DND-41 (cell line): ENCODE measurements at regions not wholly inside any gene's neighbourhood (a gene's known extent, or its start where the extent isn't known, plus 50 kb on each side); places are given as distances from the start of the nearest gene placed in this dataset.

Source experiments
- ATAC-seq: fragments of 200-7000 bp; cut with Tn5 transposase; 3 replicates; pipeline ENCODE4 v1.9.1; 2021; ENCODE audit warnings: low read depth; ENCODE audit not compliant: insufficient read depth
- DNase-seq: peaks from one replicate; pipeline ENCODE4 v3.0.0-alpha.2; 2020
- H2AFZ ChIP-seq: 2 replicates; pipeline ENCODE4 v1.6.0; 2012; ENCODE audit warnings: low read depth, low read length
- H3K27ac ChIP-seq: 2 replicates; pipeline ENCODE4 v1.5.1; 2012; ENCODE audit warnings: low read length, inconsistent platforms
- H3K27me3 ChIP-seq: fragments of 200-600 bp; sonication (generic); 2 replicates; pipeline ENCODE4 v1.6.0; 2012; ENCODE audit warnings: low read length, mild to moderate bottlenecking, inconsistent platforms; ENCODE audit not compliant: insufficient read depth, poor library complexity
- H3K36me3 ChIP-seq: 2 replicates; pipeline ENCODE4 v1.5.1; 2012; ENCODE audit warnings: low read length, inconsistent platforms; ENCODE audit not compliant: insufficient read depth
- H3K4me1 ChIP-seq: 2 replicates; pipeline ENCODE4 v1.5.1; 2012; ENCODE audit warnings: mild to moderate bottlenecking, low read length; ENCODE audit not compliant: insufficient read depth
- H3K4me2 ChIP-seq: 2 replicates; pipeline ENCODE4 v1.6.0; 2012; ENCODE audit warnings: mild to moderate bottlenecking, moderate library complexity, low read length, inconsistent platforms; ENCODE audit not compliant: insufficient read depth
- H3K4me3 ChIP-seq, 2 experiments: fragments of 200-600 bp in 1 of 2; shearing (Covaris generic) in 1 of 2; 2 replicates each; pipeline ENCODE4 v1.5.1; 2012 to 2016; ENCODE audit warnings: inconsistent platforms in 2 of 2, low read length in 2 of 2, mild to moderate bottlenecking in 2 of 2, low read depth in 1 of 2, moderate library complexity in 1 of 2
- H3K79me2 ChIP-seq: 2 replicates; pipeline ENCODE4 v1.6.0; 2012; ENCODE audit warnings: low read length, inconsistent platforms; ENCODE audit not compliant: insufficient read depth
- H3K9ac ChIP-seq: 2 replicates; pipeline ENCODE4 v1.6.0; 2012; ENCODE audit warnings: low read depth, mild to moderate bottlenecking, inconsistent platforms, low read length, moderate library complexity
- H3K9me3 ChIP-seq: 2 replicates; pipeline ENCODE4 v1.5.1; 2012; ENCODE audit warnings: low read length, moderate library complexity, mild to moderate bottlenecking, inconsistent platforms; ENCODE audit not compliant: insufficient read depth, severe bottlenecking
- H4K20me1 ChIP-seq: 2 replicates; pipeline ENCODE4 v1.6.0; 2012; ENCODE audit warnings: low read length; ENCODE audit not compliant: insufficient read depth
- CTCF ChIP-seq: IDR thresholded peaks from 2 replicates; pipeline ENCODE4 v1.5.1; 2012; ENCODE audit warnings: borderline replicate concordance, low read length, moderate library complexity, mild to moderate bottlenecking; ENCODE audit not compliant: poor library complexity, severe bottlenecking; ENCODE audit errors: extremely low read depth
- EZH2 ChIP-seq: IDR thresholded peaks from 3 replicates; pipeline ENCODE4 v1.6.1; 2012; ENCODE audit warnings: borderline replicate concordance, low read depth, mild to moderate bottlenecking, moderate library complexity, low read length, inconsistent platforms; ENCODE audit not compliant: severe bottlenecking

- Histone ChIP-seq H3K27ac (no peak overlapping the region), H3K9ac (no peak overlapping the region), H4K20me1 (no peaks in the 10 kb centered on the region), H3K4me3 (no peak overlapping the region), H3K9me3 (no peaks in the 10 kb centered on the region), H3K4me1 (no peaks in the 10 kb centered on the region), H2AFZ (no peak overlapping the region), H3K27me3 (peaks cover 10% of the 10 kb centered on the region), H3K79me2 (no peaks in the 10 kb centered on the region), H3K36me3 (no peaks in the 10 kb centered on the region), H3K4me2 (no peak overlapping the region)
- TF ChIP-seq EZH2 (no peak), CTCF (no peak)
- DNase-seq (no peak), ATAC-seq (no peak)
Measured at GRCh38 chr1:29467989-29468900, 231.9 kb downstream of the PTPRU start.

DNA sequence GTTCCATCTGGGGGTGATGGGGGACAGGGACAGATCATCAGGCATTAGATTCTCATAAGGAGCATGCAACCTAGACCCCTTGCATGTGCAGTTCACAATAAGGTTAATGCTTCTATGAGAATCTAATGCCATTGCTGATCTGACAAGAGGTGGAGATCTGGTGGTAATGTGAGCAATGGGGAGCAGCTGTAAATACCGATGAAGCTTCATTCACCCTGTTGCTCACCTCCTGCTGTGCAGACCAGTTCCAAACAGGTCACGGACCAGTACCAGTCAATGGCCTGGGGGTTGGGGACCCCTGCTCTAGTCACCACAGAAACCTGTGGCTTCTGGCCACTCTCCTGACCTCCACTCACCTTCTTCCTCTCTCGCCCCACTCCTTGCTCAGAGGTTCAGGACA, 229.9 kb downstream of the PTPRU start:
- TF ChIP-seq EZH2 (no peak), CTCF (no peak)

GRCh38 chr1:29465755-29466154, 229.4 kb downstream of the PTPRU start:
- Histone ChIP-seq H3K4me1 (no peaks in the 10 kb centered on the region), H3K4me2 (no peak overlapping the region), H3K36me3 (no peaks in the 10 kb centered on the region), H3K9ac (no peak overlapping the region), H4K20me1 (no peaks in the 10 kb centered on the region), H3K4me3 (no peak overlapping the region), H3K27me3 (no peaks in the 10 kb centered on the region), H3K27ac (no peak overlapping the region), H3K79me2 (no peaks in the 10 kb centered on the region), H2AFZ (no peak overlapping the region), H3K9me3 (no peaks in the 10 kb centered on the region)
- DNase-seq = peak; percentile 27
- TF ChIP-seq EZH2 = no peak
- TF ChIP-seq CTCF = no peak
- ATAC-seq = no peak

More for the DNA sequence above, 229.9 kb downstream of the PTPRU start:
- H3K27ac ChIP-seq = no peak overlapping the region
- no peaks in the 10 kb centered on the region for H4K20me1 ChIP-seq
- H3K4me1 ChIP-seq = no peaks in the 10 kb centered on the region
- no peaks in the 10 kb centered on the region for H3K27me3 ChIP-seq
- H3K9ac ChIP-seq = no peak overlapping the region
- H3K36me3 ChIP-seq = no peaks in the 10 kb centered on the region
- H2AFZ ChIP-seq = no peak overlapping the region
- H3K79me2 ChIP-seq = no peaks in the 10 kb centered on the region
- no peak overlapping the region for H3K4me3 ChIP-seq
- DNase-seq (no peak), ATAC-seq (no peak)
- no peak overlapping the region for H3K4me2 ChIP-seq
- H3K9me3 ChIP-seq = no peaks in the 10 kb centered on the region
